Neural progenitor cell (in vitro differentiated cells): ENCODE measurements at regions not wholly inside any gene's neighbourhood (a gene's known extent, or its start where the extent isn't known, plus 50 kb on each side); places are given as distances from the start of the nearest gene placed in this dataset.
"Not testable (repeated sequence)": the region's sequence is repeated elsewhere in the genome, so short reads cannot be mapped to it uniquely, and the experiment has no call there.

ENCODE experiments used
- EZH2 ChIP-seq: fragments of 200-600 bp; sonication (generic); IDR thresholded peaks from 2 replicates; pipeline ENCODE4 v1.6.1; 2017; ENCODE audit warnings: antibody characterized with exemption, mild to moderate bottlenecking, moderate library complexity
- EZH2phosphoT487 ChIP-seq: fragments of 200-600 bp; sonication (generic); IDR thresholded peaks from 2 replicates; pipeline ENCODE4 v1.6.1; 2017; ENCODE audit warnings: antibody characterized with exemption
- TF ChIP-seq, protein P1 (sequence below): fragments of 200-600 bp; sonication (generic); IDR thresholded peaks from 2 replicates; pipeline ENCODE4 v1.5.1; 2017; ENCODE audit warnings: antibody characterized with exemption, mild to moderate bottlenecking

DNA sequence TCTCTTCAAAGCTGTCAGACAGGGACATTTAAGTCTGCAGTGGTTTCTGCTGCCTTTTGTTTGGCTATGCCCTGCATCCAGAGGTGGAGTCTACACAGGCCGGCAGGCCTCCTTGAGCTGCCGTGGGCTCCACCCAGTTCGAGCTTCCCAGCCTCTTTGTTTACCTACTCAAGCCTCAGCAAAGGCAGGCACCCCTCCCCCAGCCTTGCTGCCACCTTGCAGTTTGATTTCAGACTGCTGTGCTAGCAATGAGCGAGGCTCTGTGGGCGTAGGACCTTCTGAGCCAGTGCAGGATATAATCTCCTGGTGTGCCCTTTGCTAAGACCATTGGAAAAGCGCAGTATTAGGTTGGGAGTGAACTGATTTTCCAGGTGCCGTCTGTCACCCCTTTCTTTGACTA is 51.0 kb upstream of the VCAM1 start:
- TF ChIP-seq, protein P1, sequence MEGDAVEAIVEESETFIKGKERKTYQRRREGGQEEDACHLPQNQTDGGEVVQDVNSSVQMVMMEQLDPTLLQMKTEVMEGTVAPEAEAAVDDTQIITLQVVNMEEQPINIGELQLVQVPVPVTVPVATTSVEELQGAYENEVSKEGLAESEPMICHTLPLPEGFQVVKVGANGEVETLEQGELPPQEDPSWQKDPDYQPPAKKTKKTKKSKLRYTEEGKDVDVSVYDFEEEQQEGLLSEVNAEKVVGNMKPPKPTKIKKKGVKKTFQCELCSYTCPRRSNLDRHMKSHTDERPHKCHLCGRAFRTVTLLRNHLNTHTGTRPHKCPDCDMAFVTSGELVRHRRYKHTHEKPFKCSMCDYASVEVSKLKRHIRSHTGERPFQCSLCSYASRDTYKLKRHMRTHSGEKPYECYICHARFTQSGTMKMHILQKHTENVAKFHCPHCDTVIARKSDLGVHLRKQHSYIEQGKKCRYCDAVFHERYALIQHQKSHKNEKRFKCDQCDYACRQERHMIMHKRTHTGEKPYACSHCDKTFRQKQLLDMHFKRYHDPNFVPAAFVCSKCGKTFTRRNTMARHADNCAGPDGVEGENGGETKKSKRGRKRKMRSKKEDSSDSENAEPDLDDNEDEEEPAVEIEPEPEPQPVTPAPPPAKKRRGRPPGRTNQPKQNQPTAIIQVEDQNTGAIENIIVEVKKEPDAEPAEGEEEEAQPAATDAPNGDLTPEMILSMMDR, result not testable (repeated sequence)
- TF ChIP-seq EZH2phosphoT487, EZH2: not testable (repeated sequence)
